H1 (cell line): ENCODE measurements at regions not wholly inside any gene's neighbourhood (a gene's known extent, or its start where the extent isn't known, plus 50 kb on each side); places are given as distances from the start of the nearest gene placed in this dataset.

Experiments
- CTCF ChIA-PET: fragments of 300-600 bp; sonication (Branson Sonifier 250); formaldehyde crosslinking; loops from one replicate; lab custom pipeline; 2021; ENCODE audit not compliant: partially characterized antibody; lab: Charles Lee
- POLR2A ChIA-PET: fragments of 300-600 bp; sonication (Branson Sonifier 250); formaldehyde crosslinking; loops from one replicate; lab custom pipeline; 2021; ENCODE audit warnings: inconsistent platforms; ENCODE audit not compliant: partially characterized antibody; lab: Charles Lee
- DNase-seq, 2 experiments: peaks; one replicate each; pipeline versions ENCODE4 v3.0.0 to v3.0.0-alpha.2; 2010 to 2022; ENCODE audit warnings: low spot score in 2 of 2, low read depth in 1 of 2, mixed read lengths in 1 of 2
- FAIRE-seq: peaks from 2 replicates; lab custom pipeline; 2011; peaks lifted over from hg19 to GRCh38; lab: Jason Lieb, UNC
- H2AFZ ChIP-seq: 2 replicates; pipeline ENCODE4 v1.8.1; 2012; ENCODE audit warnings: low read length, inconsistent platforms
- H2AK5ac ChIP-seq: 2 replicates; pipeline ENCODE4 v1.6.1; 2013; ENCODE audit warnings: low read depth, low read length
- H2BK120ac ChIP-seq: replicated peaks from 2 replicates; pipeline ENCODE3; 2013; ENCODE audit warnings: low read depth, low read length, inconsistent platforms
- H2BK12ac ChIP-seq: 2 replicates; pipeline ENCODE4 v1.6.1; 2013; ENCODE audit warnings: low read depth, low read length
- H2BK15ac ChIP-seq: 2 replicates; pipeline ENCODE4 v1.6.1; 2013; ENCODE audit warnings: low read length
- H2BK20ac ChIP-seq: 2 replicates; pipeline ENCODE4 v1.6.1; 2013; ENCODE audit warnings: low read length
- H2BK5ac ChIP-seq: 2 replicates; pipeline ENCODE4 v1.6.1; 2013; ENCODE audit warnings: low read depth, low read length
- H3K14ac ChIP-seq: 2 replicates; pipeline ENCODE4 v1.6.1; 2013; ENCODE audit warnings: inconsistent platforms; ENCODE audit not compliant: insufficient read length
- H3K18ac ChIP-seq: 2 replicates; pipeline ENCODE4 v1.6.1; 2013; ENCODE audit warnings: low read length; ENCODE audit errors: extremely low read depth
- H3K23ac ChIP-seq: 2 replicates; pipeline ENCODE4 v1.6.1; 2013; ENCODE audit warnings: inconsistent platforms; ENCODE audit not compliant: insufficient read length
- H3K23me2 ChIP-seq: 2 replicates; pipeline ENCODE4 v1.6.1; 2013; ENCODE audit warnings: low read depth, low read length
- H3K27ac ChIP-seq: 2 replicates; pipeline ENCODE4 v1.6.1; 2011; ENCODE audit warnings: low read depth, low read length, inconsistent platforms
- H3K27me3 ChIP-seq, 4 experiments: replicated peaks in 1 of 4; 1 replicate in 1 of 4; 2 replicates in 3 of 4; pipeline versions ENCODE4 v1.6.1 to v1.8.1; 2011 to 2013; ENCODE audit warnings: low read length in 3 of 4, mild to moderate bottlenecking in 3 of 4, inconsistent platforms in 2 of 4, mixed read lengths in 2 of 4, moderate library complexity in 1 of 4; ENCODE audit not compliant: control insufficient read depth in 3 of 4, insufficient read depth in 3 of 4; ENCODE audit errors: extremely low read depth in 1 of 4
- H3K36me3 ChIP-seq, 4 experiments: 2 replicates each; pipeline versions ENCODE4 v1.6.1 to v1.8.1; 2011 to 2013; ENCODE audit warnings: mild to moderate bottlenecking in 4 of 4, low read length in 3 of 4, moderate library complexity in 2 of 4, control low read depth in 1 of 4, inconsistent platforms in 1 of 4; ENCODE audit not compliant: insufficient read depth in 4 of 4, control insufficient read depth in 2 of 4
- H3K4ac ChIP-seq: replicated peaks from 2 replicates; pipeline ENCODE3; 2013; ENCODE audit warnings: low read length, low read depth, mixed read lengths, inconsistent platforms; ENCODE audit not compliant: insufficient read length
- H3K4me1 ChIP-seq, 4 experiments: replicated peaks in 1 of 4; 1 replicate in 1 of 4; 2 replicates in 3 of 4; pipeline versions ENCODE4 v1.6.1 to v1.8.1; 2011 to 2013; ENCODE audit warnings: low read length in 3 of 4, inconsistent platforms in 2 of 4, mixed read lengths in 1 of 4; ENCODE audit not compliant: insufficient read depth in 4 of 4, control insufficient read depth in 3 of 4
- H3K4me2 ChIP-seq, 2 experiments: 2 replicates each; pipeline versions ENCODE4 v1.6.1 to v1.8.1; 2011 to 2013; ENCODE audit warnings: low read depth in 2 of 2, low read length in 2 of 2, control low read depth in 1 of 2, inconsistent platforms in 1 of 2, mild to moderate bottlenecking in 1 of 2; ENCODE audit not compliant: insufficient read depth in 1 of 2
- H3K4me3 ChIP-seq, 4 experiments: fragments of 200-600, 300-600 bp in 1 of 4; sonication (generic), shearing (Covaris generic), sonication (Bioruptor Twin) in 1 of 4; 2 replicates each; pipeline versions ENCODE4 v1.5.1 to v1.8.1; 2011 to 2016; ENCODE audit warnings: low read length in 4 of 4, low read depth in 3 of 4, control low read depth in 2 of 4, inconsistent platforms in 2 of 4, mild to moderate bottlenecking in 2 of 4, mixed read lengths in 1 of 4, moderate library complexity in 1 of 4; ENCODE audit not compliant: insufficient read depth in 2 of 4; ENCODE audit errors: extremely low read depth in 1 of 4
- H3K56ac ChIP-seq: replicated peaks from 2 replicates; pipeline ENCODE3; 2013; ENCODE audit warnings: low read depth, mild to moderate bottlenecking, mixed read lengths, low read length, inconsistent platforms; ENCODE audit not compliant: insufficient read length
- H3K79me1 ChIP-seq: 2 replicates; pipeline ENCODE4 v1.6.1; 2013; ENCODE audit warnings: low read depth, low read length, control low read depth
- H3K79me2 ChIP-seq, 2 experiments: 2 replicates each; pipeline versions ENCODE4 v1.6.1 to v1.8.1; 2012 to 2013; ENCODE audit warnings: low read length in 2 of 2, mild to moderate bottlenecking in 2 of 2, inconsistent platforms in 1 of 2; ENCODE audit not compliant: insufficient read depth in 2 of 2, control insufficient read depth in 1 of 2
- H3K9ac ChIP-seq, 4 experiments: replicated peaks in 1 of 4; 1 replicate in 1 of 4; 2 replicates in 3 of 4; pipeline versions ENCODE4 v1.6.1 to v1.8.1; 2011 to 2013; ENCODE audit warnings: low read depth in 3 of 4, low read length in 3 of 4, control low read depth in 2 of 4, mild to moderate bottlenecking in 2 of 4, moderate library complexity in 2 of 4, inconsistent platforms in 1 of 4; ENCODE audit errors: extremely low read depth in 1 of 4
- H3K9me3 ChIP-seq, 2 experiments: 2 replicates each; pipeline versions ENCODE4 v1.6.1 to v1.8.1; 2012 to 2013; ENCODE audit warnings: mild to moderate bottlenecking in 2 of 2, moderate library complexity in 2 of 2, control low read depth in 1 of 2, inconsistent platforms in 1 of 2, low read depth in 1 of 2, low read length in 1 of 2, mixed read lengths in 1 of 2; ENCODE audit not compliant: insufficient read depth in 2 of 2
- H4K20me1 ChIP-seq, 2 experiments: replicated peaks in 1 of 2; 2 replicates each; pipeline versions ENCODE3 to v1.8.1; 2011 to 2013; ENCODE audit warnings: inconsistent platforms in 2 of 2, low read length in 2 of 2, mild to moderate bottlenecking in 1 of 2; ENCODE audit not compliant: insufficient read depth in 2 of 2, control insufficient read depth in 1 of 2
- H4K5ac ChIP-seq: 2 replicates; pipeline ENCODE4 v1.6.1; 2013; ENCODE audit warnings: low read length, low read depth, mixed read lengths, inconsistent platforms; ENCODE audit not compliant: insufficient read length
- H4K8ac ChIP-seq: 2 replicates; pipeline ENCODE4 v1.8.0; 2013; ENCODE audit warnings: mild to moderate bottlenecking, moderate library complexity, low read length, inconsistent platforms; ENCODE audit not compliant: insufficient read depth; ENCODE audit errors: extremely low read depth
- H4K91ac ChIP-seq: replicated peaks from 2 replicates; pipeline ENCODE3; 2013; ENCODE audit warnings: low read length, mixed read lengths, inconsistent platforms; ENCODE audit not compliant: insufficient read length
- CBX5 ChIP-seq: fragments of 300-800, 300-1000 bp; sonication (generic); IDR thresholded peaks from 2 replicates; pipeline ENCODE4 v1.7.1; 2016; ENCODE audit warnings: antibody characterized with exemption, low read length, low read depth
- RFX5 ChIP-seq: IDR thresholded peaks from 2 replicates; pipeline ENCODE4 v1.6.1; 2011; ENCODE audit warnings: low read depth, low read length, improper control_type of control experiment, borderline replicate concordance
- SRF ChIP-seq: IDR thresholded peaks from 2 replicates; pipeline ENCODE4 v1.6.1; 2011; ENCODE audit warnings: mild to moderate bottlenecking, low read depth, low read length, moderate library complexity
- WGBS, 2 experiments: shearing (Covaris generic) in 1 of 2; methylation state at CpG; one replicate each; pipeline versions ENCODE4 v1.1.6 to v1.1.7; 2013 to 2015; ENCODE audit warnings: low lambda C conversion rate in 2 of 2, mixed read lengths in 2 of 2, inconsistent platforms in 1 of 2, low coverage in 1 of 2, missing lambda C conversion rate in 1 of 2; ENCODE audit not compliant: insufficient replicate concordance in 2 of 2, insufficient coverage in 1 of 2, insufficient read length in 1 of 2; ENCODE audit errors: extremely low coverage in 1 of 2, missing lambda C conversion rate in 1 of 2; 5-methylcytosine and 5-hydroxymethylcytosine counted together

DNA sequence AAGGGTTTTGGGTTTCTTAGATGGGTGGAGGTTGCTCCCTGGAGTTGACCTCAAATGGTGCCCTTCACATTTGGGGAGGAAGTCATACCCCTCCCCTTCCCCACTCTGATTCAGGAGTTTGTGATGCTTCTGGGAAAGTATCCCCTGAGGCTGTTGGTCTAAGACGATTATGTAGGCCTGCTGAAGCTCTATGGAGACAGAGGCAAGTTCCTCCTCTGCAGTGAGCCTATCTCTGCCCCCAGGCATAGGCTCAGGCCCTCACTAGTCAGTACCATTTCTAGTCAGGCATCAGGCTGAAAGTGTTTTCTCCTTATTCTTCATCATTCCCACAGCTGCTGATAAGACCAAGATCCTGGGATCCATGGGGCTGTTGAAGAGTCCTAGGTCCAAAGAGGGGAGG lies 271.6 kb upstream of the NUDT12 start:
- Histone ChIP-seq H4K91ac (no peak overlapping the region), H3K56ac (no peak overlapping the region), H3K14ac (no peak overlapping the region), H2BK12ac (no peak overlapping the region), H3K36me3 (no peaks in the 10 kb centered on the region), H4K8ac (no peak overlapping the region), H4K5ac (no peak overlapping the region), H3K27ac (no peak overlapping the region), H3K4ac (no peak overlapping the region), H2BK20ac (no peak overlapping the region), H4K20me1 (no peaks in the 10 kb centered on the region), H3K9ac (no peak overlapping the region), H3K4me3 (no peak overlapping the region), H3K9me3 (no peaks in the 10 kb centered on the region), H3K27me3 (no peaks in the 10 kb centered on the region), H2AK5ac (no peak overlapping the region), H3K79me1 (no peaks in the 10 kb centered on the region), H3K79me2 (no peaks in the 10 kb centered on the region), H3K23ac (no peak overlapping the region), H3K4me1 (no peaks in the 10 kb centered on the region), H3K23me2 (no peaks in the 10 kb centered on the region), H2BK15ac (no peak overlapping the region), H3K18ac (no peak overlapping the region), H3K4me2 (no peak overlapping the region), H2BK5ac (no peak overlapping the region), H2BK120ac (no peak overlapping the region), H2AFZ (no peak overlapping the region)
- TF ChIP-seq SRF (no peak), RFX5 (no peak), CBX5 (no peak)
- WGBS, 2 experiments: 71% methylated on average over 1 of the region's 1 CpG; no CpG with 5 or more reads in 1 of the 2 experiments
- DNase-seq: no peak
- CTCF ChIA-PET: interaction anchor here (1.0 kb wide), 1 partner anchor 344 kb away, joined by 4 read pairs; no protein-coding TSS in a partner anchor
- no peak for FAIRE-seq
- POLR2A ChIA-PET: no interaction called here
